Middle frontal gyrus (tissue), 1 donor: ENCODE measurements at regions not wholly inside any gene's neighbourhood (a gene's known extent, or its start where the extent isn't known, plus 50 kb on each side); places are given as distances from the start of the nearest gene placed in this dataset.

Experiments
- DNase-seq: peaks from one replicate; pipeline ENCODE4 v3.0.0-alpha.2; 2015; ENCODE audit warnings: low spot score; ENCODE audit errors: extremely low spot score

GRCh38 chr5:98042961-98043360, 730.5 kb upstream of the RGMB start:
- DNase-seq = no peak

GRCh38 chr5:98050583-98050982, 722.9 kb upstream of the RGMB start:
- DNase-seq = no peak

GRCh38 chr5:98053170-98053569, 720.3 kb upstream of the RGMB start:
- DNase-seq = no peak

GRCh38 chr5:98060148-98060547, 713.3 kb upstream of the RGMB start:
- no peak for DNase-seq

- no peak for DNase-seq
Observed at GRCh38 chr5:98064118-98064685, 709.3 kb upstream of the RGMB start.

GRCh38 chr5:98065261-98065909, 708.1 kb upstream of the RGMB start:
- no peak for DNase-seq

GRCh38 chr5:98066910-98067309, 706.6 kb upstream of the RGMB start:
- DNase-seq = no peak

GRCh38 chr5:98069876-98070512, 703.5 kb upstream of the RGMB start:
- DNase-seq = no peak

GRCh38 chr5:98072921-98073320, 700.5 kb upstream of the RGMB start:
- no peak for DNase-seq

GRCh38 chr5:98076501-98076900, 697.0 kb upstream of the RGMB start:
- no peak for DNase-seq

- no peak for DNase-seq
Observed at GRCh38 chr5:98085593-98085992, 687.9 kb upstream of the RGMB start.

- no peak for DNase-seq
Observed at GRCh38 chr5:98095072-98095471, 678.4 kb upstream of the RGMB start.

- no peak for DNase-seq
Observed at GRCh38 chr5:98096155-98096554, 677.3 kb upstream of the RGMB start.

GRCh38 chr5:98099448-98100105, 673.9 kb upstream of the RGMB start:
- DNase-seq = no peak

GRCh38 chr5:98101131-98101530, 672.3 kb upstream of the RGMB start:
- DNase-seq = no peak

- DNase-seq = no peak
Observed at GRCh38 chr5:98102936-98103335, 670.5 kb upstream of the RGMB start.

GRCh38 chr5:98103807-98104206, 669.7 kb upstream of the RGMB start:
- DNase-seq = no peak

- DNase-seq = no peak
Observed at GRCh38 chr5:98104454-98105188, 668.8 kb upstream of the RGMB start.

GRCh38 chr5:98105681-98106080, 667.8 kb upstream of the RGMB start:
- DNase-seq = no peak

- no peak for DNase-seq
Observed at GRCh38 chr5:98106116-98107031, 667.1 kb upstream of the RGMB start.

- no peak for DNase-seq
Observed at GRCh38 chr5:98108497-98108896, 665.0 kb upstream of the RGMB start.
